ENCODE measurements at regions not wholly inside any gene's neighbourhood (a gene's known extent, or its start where the extent isn't known, plus 50 kb on each side); places are given as distances from the start of the nearest gene placed in this dataset.

- TF ChIP-seq EZH2 (IDR thresholded peaks at IDR 0.05; ENCODE audit: borderline replicate concordance, low read length) = no peak
- TF ChIP-seq, protein P1, sequence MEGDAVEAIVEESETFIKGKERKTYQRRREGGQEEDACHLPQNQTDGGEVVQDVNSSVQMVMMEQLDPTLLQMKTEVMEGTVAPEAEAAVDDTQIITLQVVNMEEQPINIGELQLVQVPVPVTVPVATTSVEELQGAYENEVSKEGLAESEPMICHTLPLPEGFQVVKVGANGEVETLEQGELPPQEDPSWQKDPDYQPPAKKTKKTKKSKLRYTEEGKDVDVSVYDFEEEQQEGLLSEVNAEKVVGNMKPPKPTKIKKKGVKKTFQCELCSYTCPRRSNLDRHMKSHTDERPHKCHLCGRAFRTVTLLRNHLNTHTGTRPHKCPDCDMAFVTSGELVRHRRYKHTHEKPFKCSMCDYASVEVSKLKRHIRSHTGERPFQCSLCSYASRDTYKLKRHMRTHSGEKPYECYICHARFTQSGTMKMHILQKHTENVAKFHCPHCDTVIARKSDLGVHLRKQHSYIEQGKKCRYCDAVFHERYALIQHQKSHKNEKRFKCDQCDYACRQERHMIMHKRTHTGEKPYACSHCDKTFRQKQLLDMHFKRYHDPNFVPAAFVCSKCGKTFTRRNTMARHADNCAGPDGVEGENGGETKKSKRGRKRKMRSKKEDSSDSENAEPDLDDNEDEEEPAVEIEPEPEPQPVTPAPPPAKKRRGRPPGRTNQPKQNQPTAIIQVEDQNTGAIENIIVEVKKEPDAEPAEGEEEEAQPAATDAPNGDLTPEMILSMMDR (conservative IDR thresholded peaks at IDR 0.05 in 1 of 2, IDR thresholded peaks at IDR 0.05 in 1 of 2; ENCODE audit: extremely low read depth in 1 of 2, insufficient read depth in 1 of 2, low read depth in 1 of 2, low read length in 2 of 2) = no peak
Measured at GRCh38 chrX:76802708-76803107, 375.2 kb downstream of the MAGEE1 start.

Data from mammary epithelial cell (primary cell).